HG03521 (cell line): ENCODE measurements at regions not wholly inside any gene's neighbourhood (a gene's known extent, or its start where the extent isn't known, plus 50 kb on each side); places are given as distances from the start of the nearest gene placed in this dataset.

ENCODE experiments used
- ATAC-seq: cut with Tn5 transposase; IDR thresholded peaks from one replicate; pipeline ENCODE4 v1.9.1; 2021; ENCODE audit warnings: mild to moderate bottlenecking, moderate library complexity; ENCODE audit not compliant: unreplicated experiment

DNA sequence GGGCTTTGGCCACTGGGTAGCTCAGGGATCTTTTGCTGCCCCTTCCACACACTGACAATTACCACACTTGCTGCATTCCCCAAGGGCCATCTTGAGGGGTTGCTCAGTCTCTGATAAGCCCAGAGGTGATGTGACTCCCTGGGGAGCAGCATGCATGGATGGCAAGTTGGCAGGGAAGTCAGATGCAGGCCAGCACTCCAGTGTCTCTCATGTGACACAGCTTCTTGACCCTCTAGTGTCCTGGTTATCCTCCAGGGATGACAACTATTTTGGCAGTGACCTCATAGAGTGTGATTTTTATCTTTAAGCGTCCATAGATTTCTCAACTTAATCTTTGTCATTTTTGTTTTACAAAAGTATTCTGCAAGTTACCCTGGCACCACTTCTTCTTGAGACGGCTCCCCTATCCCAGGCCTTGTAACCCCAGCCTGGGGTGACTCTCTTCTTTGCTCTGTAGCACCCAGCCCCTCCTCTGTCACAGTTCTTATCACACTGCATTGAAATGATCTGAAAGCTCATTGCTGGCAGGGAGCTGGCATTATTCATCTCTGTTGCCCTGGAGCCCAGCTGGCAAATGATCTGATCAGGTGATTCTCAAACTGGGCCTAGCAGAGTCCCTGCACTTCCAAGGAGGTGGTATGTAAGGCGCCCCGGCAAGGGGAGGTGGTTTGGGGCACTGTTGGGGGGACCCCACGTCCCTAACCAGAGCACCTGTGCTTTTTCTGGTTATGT, 72.6 kb downstream of the TENT5C start:
- no peak for ATAC-seq

GRCh38 chr1:117679299-117679698, 73.5 kb downstream of the TENT5C start:
- ATAC-seq, result no peak

- no peak for ATAC-seq
Observed at GRCh38 chr1:117679868-117680267, 74.0 kb downstream of the TENT5C start.

GRCh38 chr1:117680316-117681002, 74.6 kb downstream of the TENT5C start:
- ATAC-seq, result no peak

DNA sequence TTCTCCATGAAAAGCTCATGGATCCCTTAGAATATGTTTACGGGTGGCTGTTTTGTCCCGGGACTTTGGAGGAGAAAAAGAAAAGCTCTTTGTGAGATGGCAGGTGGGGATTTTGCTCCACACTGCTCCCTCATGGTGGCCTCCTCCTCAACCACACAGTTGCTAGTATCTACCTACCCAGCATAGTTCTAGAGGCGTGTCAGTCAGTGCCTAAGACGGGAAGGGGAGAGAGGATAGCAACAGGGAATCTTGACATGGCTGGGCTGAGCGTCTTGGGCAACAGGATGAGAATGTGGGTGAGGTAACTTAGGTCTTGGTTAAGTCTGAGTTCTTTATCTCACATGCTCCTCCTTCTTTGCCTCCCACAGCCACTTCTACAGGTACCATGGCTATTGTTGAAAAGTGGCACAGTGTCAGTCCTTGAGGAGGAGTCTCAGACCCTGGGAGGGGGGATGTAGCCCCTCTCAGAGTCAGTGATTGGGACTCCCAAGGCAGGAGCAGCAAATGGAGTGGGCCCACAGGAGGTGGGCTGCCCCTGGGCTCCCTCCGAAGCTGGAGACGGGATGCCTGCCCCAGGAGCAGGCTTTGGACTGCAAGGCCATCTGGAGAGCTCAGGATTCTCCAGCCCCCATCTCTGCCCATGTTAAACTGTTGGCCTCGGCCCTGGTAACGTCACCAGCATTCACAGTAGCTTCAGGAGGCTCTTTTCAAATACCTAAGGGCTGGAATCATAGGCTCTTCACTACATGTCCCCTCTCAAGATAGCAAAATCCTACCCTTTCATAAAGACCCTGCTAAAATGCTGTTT, 75.4 kb downstream of the TENT5C start:
- no peak for ATAC-seq

DNA sequence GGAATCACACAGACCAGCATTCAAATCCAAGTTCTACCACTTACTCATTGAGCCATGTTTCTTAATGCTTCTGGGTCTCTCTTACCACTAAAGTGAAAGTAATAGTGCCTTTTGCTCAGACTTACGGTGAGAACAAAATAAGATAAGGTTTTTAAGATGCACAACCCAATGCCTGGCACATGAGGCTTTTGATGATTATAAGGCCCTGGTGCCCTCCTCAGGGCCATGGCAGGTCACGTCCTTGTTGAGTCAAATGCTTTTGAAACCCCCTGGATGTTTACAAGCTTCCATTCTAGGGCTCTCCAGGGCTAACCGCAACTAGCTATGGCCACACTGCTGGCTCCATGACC, 76.0 kb downstream of the TENT5C start:
- ATAC-seq, result no peak

- no peak for ATAC-seq
Observed at GRCh38 chr1:117682372-117682771, 76.5 kb downstream of the TENT5C start.

GRCh38 chr1:117683571-117684285, 77.9 kb downstream of the TENT5C start:
- no peak for ATAC-seq

DNA sequence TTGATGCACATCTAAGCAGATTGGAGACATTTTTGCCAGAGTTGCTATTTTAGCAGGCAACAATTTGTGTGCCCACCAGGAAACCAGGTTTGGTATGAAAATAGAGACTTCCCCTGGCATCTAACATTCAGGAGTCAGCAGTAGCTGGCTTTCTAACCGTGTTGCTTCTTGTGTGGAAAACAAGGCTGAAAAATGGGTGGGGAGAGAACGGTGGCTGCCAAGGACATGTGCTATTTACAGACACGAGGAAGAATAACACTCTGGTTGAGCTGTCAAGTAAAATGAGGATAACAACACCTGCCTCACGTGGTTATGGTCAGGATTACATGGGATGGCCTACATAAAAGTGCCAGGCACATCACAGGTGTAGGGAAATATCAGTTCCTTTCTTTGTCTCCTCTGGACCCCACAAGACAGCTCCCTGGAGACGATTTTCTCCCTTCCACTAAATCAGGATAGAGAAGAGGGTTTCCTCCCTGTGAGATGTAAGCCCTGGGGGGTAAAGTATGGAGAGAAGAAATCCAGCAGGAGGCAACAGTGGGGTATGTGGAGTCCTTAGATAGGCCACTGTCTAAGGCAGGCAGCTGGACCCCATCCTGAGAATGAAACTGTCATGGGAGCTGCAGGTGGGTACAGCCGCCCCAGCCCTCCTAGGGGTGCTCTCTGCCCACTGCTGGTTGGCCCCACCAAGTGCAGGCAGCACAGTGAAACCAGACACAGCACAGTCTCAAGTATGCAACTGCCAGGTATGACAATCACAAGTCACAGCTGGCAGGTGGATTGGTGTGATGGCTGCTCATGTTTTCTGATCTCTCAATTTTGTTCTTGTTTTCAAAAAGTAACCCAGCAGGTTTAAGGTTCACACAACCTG, 80.3 kb downstream of the TENT5C start:
- ATAC-seq, result peak; percentile 67

DNA sequence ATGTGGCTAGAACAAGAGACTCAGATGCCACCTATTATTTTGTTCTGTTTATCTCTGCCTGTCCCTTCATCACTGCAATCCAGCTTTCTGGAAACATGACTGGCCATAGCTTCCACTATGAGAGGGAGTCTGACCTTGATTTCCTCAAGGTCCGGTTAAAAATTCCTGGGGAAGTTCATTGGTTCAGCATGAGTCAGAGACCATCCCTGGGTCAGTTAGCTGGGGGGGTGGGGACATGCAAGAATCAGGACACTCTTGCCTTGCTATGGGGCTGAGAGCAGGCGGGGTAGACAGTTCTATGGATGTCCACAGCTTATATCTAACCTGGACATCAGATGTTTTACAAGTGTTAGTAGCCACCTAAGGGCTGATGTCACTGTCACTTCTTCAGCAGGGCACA, 81.1 kb downstream of the TENT5C start:
- no peak for ATAC-seq

GRCh38 chr1:117689997-117690625, 84.3 kb downstream of the TENT5C start:
- no peak for ATAC-seq

DNA sequence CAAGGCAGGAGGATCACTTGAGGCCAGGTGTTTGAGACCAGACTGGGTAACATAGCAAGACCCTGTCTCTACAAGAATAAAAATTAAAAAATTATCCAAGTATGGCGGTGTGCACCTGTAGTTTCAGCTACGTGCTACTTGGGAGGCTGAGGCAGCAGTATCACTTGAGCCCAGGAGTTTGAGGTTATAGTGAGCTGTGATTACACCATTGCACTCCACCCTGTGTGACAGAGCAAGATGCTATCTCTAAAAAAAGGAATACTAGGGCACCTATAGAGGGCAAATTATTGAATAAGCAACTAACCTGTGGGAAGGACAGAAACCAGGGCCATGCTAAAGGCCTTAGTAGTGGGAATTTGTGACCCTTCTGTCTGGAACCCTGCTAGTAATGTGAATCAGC, 86.1 kb downstream of the TENT5C start:
- ATAC-seq, result no peak

DNA sequence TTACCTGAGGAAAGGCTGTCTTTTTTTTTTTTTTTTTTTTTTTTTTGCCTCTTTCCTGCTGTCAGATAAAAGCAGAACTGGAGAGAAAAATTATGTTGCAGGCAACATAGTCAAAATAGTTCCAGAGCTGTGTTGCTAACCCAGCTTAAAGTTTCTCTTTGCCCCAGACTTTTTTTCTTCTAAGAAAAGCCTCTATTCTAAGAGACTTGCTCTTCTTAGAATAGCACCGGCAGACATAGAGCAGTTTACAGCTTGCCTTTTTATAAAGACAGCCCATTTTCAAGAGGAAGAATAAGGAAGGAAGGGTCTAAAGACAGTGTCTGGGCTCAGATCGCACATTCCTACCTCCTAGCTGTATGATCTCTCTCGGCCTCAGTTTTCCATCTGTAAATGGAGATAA, 88.7 kb downstream of the TENT5C start:
- no peak for ATAC-seq

- ATAC-seq, result no peak
Observed at GRCh38 chr1:117695796-117696490, 90.1 kb downstream of the TENT5C start.

DNA sequence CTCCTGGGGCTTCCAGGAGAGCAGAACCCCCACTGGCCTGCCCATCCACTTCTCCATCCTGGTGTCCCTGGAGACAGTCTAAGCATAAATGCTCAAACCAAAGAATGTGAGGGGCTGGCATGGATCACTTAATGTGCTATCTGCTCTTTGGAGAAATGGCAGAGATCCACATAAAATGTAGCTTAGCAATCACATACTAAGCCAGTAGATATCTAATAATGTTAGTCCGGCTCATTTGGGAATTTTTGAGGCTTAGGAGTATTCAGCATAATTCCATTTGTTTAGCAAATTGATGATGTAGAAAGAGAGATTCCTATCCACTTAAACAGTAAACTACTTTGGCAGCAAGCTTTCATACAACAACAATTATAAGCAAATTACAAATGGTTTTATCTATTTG, 90.7 kb downstream of the TENT5C start:
- no peak for ATAC-seq

DNA sequence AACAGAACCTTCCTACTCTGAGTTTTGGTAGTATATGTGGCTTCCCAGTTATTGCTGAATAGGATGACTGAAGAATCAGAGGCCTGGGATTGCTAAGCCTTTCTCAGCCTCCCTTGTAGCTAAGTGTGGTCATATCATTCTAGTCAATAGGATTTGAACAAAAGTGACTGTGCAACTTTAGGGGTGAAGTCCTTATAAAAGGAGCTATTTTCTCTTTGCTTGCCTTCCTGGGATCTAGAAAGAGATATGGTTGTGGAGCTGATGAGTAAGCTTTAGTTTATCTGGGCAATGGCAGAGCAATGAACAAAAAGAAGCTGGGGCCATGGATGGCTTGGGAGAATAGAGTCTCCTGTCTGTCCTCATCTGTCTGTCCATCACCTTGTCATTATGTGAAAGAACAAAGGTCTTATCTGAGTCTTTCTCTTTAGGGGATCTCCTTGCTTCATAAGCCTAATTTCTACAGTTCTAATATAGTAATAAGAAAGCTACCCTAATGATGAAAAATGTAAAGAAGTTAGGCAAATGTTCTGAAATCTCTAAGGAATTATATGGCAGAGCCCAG, 91.5 kb downstream of the TENT5C start:
- no peak for ATAC-seq

DNA sequence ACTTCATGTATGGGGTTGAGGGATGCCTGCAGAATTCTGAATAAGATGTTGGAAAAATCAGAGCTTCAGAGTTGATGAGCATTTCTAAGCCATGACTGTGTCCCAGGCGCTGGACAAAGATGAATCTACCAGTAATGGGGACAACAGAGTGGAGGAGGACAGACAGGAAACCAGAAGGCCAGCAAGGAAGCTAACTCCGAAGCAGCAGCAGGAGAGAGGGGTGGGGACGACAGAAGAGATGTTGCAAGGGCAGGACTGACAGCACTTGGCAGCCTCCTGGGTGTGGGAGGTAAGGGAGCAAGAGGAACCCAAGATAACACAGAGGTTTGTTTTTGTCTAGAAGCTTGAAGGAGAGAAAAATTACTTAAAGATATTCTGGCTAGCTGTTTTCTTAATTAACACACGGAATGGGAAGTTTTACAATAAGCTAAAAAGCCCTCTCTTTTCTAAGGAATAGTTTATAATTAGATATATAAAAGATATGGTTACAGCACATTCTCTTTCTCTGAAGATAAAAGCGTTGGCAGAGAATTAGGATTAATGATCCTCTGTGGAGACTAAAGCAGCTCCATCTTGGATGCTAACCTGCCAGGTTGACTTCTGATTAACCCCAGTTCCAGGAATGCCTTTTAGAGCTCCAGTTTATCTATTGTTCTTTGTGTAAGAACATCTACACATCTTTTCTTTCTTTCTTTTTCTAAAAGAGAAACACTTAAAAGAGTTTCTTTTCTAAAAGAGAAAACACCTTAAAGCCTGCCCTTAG, 92.7 kb downstream of the TENT5C start:
- no peak for ATAC-seq

DNA sequence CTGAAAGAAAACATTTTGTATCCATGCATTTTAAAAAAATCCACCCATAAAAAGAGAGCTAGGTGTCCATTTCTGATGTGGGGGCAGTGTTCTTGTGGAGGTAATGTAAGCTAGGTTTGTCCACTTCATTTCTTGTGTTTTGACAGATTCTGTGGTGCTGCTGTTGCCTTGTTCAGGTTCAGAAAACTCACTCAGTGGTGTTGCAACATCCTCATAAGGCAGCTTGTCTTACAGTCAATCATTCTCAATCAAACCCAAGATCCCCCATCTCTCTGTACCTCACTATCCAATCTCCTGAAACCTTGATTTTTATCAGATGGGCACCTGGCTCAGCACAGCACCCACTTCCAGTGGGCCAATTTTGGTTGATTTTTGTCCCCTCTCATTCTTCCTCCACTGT, 94.1 kb downstream of the TENT5C start:
- no peak for ATAC-seq
